Fibroblast of upper back skin (primary cell): ENCODE measurements at regions not wholly inside any gene's neighbourhood (a gene's known extent, or its start where the extent isn't known, plus 50 kb on each side); places are given as distances from the start of the nearest gene placed in this dataset.
"Not testable (repeated sequence)": the region's sequence is repeated elsewhere in the genome, so short reads cannot be mapped to it uniquely, and the experiment has no call there.

Experiments
- DNase-seq: peaks from one replicate; pipeline ENCODE4 v3.0.0-alpha.2; 2013

DNA sequence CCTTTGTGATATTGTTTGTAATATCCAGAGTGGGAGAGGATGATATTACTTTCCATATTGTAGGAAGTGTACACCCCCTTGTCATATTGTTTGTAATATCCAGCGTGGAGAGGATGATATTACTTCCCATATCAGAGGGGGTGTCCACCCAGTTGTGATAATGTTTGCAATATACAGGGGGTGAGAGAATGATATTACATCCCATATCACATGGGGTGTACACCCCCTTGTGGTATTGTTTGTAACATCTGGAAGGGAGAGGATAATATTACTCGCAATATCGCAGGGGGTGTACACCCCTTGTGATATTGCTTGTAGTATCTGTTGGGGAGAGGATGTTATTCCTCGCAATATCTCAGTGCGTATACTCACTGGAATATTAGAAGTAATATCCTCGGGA is 61.5 kb downstream of the PRSS23 start:
- no peak for DNase-seq

- DNase-seq = peak; percentile 33
These were observed 63.1 kb downstream of the PRSS23 start for GRCh38 chr11:86863476-86863875.

DNA sequence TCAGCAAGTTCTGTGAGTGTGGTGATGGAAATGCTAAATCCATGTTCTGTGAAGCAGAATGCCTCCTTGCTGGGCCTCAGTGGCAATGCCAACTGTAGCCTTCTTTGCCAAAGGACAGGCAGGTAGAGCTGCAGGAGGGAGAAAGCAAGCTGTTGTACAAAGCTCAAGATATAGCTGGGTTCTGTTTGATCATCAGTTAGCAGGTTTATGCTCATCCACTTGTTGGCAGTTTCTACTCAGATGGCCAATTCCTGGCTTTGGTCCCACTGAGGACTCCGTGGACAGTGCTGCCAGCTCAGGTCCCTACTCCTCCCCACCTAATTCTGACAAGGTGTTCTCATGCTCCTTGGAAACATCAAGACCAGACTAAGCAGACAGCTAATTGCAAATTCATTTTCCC is 65.1 kb downstream of the PRSS23 start:
- no peak for DNase-seq

- DNase-seq = no peak
These were observed 69.2 kb downstream of the PRSS23 start for GRCh38 chr11:86869531-86869930.

- DNase-seq = peak; percentile 67
These were observed 69.7 kb downstream of the PRSS23 start for GRCh38 chr11:86869966-86870570.

- DNase-seq = peak; percentile 24
These were observed 73.3 kb downstream of the PRSS23 start for GRCh38 chr11:86873573-86874083.

DNA sequence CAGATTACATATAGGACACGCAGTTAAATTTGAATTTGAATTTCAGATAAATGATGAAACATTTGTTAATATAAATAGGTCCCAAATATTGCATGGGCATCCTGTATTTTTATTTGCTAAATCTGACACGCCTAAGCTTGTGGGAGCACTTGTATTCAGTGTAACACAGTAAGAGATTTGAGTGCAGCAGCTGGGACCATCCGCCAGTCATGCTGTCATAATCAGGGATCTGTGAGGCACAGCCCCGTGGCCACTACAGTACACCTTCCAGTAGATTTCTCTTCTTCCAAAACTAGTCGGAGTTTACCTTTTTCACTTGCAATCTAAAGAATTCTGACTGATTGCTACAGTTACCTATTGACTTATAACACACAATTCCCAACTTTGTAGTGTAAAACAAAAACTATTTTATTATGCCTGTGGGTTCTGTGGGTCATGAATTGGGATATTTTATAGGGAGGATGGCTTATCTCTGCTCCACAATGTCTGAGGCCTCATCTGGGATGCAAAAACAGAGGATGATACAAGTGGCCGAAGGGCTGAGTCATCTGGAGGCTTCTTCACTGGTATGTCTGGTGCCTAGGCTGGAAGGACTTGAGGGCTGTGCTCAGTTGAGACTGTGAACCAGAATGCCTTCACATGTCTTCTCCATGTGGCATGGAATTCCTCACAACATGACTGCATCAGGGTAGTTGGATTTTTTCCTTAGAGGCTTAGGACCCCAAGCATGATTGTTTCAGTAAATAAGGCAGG is 74.1 kb downstream of the PRSS23 start:
- peak; percentile 39 for DNase-seq

DNA sequence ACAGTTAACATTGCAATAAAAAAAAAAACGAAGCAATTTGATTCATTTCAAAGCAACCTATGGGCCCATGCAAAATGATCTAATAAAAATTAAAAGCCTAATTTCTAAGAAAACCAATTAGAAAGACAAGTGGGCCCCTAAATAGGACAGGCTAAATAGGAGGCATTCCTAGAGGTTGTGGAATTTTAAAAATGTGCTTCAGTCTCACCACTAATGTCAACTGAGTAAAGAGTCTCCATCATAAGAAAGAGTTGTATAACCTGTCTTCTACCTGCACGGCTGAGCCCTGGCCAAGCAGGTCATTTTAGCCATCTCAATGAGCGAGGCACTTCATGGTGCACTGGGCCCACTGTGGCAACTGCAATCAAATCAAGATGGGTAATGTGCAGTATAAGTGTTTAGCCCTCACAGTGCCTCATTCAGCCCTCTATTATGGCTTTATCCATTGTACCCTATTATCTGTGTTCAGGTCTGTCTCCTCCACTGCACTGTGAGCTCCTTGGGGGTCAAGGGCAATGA is 76.4 kb downstream of the PRSS23 start:
- DNase-seq = no peak

DNA sequence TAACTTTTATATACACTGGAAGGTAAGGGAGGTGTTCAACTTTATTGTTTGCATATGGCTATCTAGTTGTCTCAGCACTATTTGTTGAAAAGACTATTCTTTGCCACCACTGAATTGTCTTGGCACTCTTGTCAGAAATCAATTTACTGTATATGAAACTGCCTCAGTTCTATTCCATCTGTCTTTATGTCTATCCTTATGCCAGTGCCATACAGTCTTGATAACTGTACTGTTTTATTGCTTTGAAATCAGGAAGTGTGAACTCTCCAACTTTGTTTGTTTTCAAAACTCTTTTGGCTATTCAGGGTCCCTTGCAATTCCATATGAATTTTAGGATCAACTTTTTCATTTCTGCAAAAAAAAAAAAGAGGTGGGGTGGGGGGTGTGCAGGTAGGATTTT is 77.2 kb downstream of the PRSS23 start:
- no peak for DNase-seq

DNA sequence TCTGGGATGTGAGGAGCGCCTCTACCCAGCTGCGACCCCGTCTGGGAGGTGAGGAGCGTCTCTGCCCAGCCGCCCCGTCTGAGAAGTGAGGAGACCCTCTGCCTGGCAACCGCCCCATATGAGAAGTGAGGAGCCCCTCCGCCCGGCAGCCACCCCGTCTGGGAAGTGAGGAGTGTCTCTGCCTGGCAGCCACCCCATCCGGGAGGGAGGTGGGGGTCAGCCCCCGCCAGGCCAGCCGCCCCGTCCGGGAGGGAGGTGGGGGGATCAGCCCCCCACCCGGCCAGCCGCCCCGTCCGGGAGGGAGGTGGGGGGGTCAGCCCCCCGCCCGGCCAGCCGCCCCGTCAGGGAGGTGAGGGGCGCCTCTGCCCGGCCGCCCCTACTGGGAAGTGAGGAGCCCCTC is 76.0 kb downstream of the FZD4 start:
- DNase-seq = not testable (repeated sequence)

GRCh38 chr11:86885311-86885710 is 69.9 kb downstream of the FZD4 start:
- no peak for DNase-seq

DNA sequence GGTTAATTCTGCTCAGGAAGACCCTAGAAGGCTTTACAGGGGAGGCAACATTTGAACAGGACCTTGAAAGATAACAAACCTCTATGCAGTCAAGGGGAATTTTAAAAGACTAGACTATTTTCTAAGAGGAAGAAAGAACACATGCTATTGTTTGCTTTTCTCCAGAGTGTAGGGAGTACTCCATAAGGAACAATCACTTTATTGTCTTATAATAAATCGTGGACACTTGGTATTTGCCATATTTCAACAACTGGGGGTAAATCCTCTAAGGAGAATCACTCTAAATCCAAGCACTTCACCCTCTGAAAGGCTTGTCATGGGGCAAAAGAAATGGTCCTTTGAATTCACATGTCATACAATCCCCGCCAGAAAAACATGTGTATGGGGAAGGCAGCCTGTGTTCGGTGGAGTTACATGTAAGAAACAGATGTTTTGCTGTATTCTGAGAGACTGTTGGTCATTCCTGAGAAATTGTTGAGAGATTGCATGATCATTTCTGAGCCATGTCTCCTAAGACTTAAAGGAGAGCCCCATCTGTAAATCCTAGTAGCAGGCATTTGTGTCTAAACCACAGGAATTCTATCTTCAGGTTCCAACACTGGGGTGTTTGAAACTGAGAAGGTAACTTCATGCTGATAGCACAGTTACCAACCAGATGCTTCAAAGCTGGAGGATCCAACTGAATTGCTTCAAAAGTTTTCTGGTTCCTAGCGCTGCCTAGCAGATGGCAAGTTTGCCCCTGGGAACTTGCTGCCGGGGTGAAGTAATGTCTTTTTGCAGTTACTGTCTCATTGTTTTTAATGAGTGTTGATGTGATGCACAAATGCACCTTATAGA is 66.8 kb downstream of the FZD4 start:
- DNase-seq = peak; percentile 97

- no peak for DNase-seq
These were observed 66.2 kb downstream of the FZD4 start for GRCh38 chr11:86889001-86889341.

DNA sequence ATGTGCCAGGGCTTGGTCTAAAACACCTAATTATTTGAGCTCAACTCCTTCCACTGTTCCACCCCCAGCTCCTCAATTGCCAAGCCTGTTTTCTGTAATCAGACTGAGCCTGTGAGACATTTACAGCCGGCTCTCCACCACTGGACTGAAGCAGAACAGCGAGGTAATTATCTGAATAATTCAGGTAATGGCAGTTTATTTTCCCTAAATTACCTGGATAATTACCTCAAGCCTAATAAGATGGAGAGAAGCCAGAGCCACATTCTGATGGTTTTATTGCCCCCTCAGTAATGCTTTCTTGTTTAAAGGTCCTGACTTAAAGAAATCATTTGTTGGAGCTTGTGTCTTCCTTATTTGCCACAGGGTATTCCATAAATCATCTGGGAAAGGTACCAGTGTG is 64.2 kb downstream of the FZD4 start:
- no peak for DNase-seq

- DNase-seq = no peak
These were observed 62.0 kb downstream of the FZD4 start for GRCh38 chr11:86893235-86893634.
